ENCODE measurements at regions not wholly inside any gene's neighbourhood (a gene's known extent, or its start where the extent isn't known, plus 50 kb on each side); places are given as distances from the start of the nearest gene placed in this dataset.

DNA sequence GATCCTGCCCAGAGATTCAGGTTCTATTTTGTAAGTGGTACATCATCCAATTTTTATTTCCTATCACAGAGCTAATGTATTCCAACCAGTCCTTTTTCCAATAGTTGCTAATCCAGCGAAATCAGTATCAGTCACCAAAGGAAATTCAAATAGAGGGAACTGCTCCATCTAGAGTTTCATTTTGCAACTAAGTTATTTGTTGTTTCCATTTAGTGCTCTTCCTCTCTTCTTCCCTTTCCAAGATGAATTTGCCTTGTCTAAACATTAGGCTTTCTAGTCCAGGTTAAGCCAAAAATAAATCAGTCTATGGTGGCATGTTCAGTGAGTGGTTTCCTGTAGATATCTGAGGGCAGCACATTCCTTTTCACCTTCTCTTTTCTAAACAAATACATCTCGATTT lies 79.8 kb upstream of the SPATA31D4 start:
- Mint-ChIP-seq H3K27ac (no peak overlapping the region), H3K4me3 (no peak overlapping the region), H3K9me3 (no peaks in the 10 kb centered on the region), H3K36me3 (no peaks in the 10 kb centered on the region), H3K27me3 (no peaks in the 10 kb centered on the region), H3K4me1 (no peaks in the 10 kb centered on the region)
- ATAC-seq = no peak

- no peak overlapping the region for H3K27ac Mint-ChIP-seq
- no peaks in the 10 kb centered on the region for H3K27me3 Mint-ChIP-seq
- no peaks in the 10 kb centered on the region for H3K4me1 Mint-ChIP-seq
- H3K9me3 Mint-ChIP-seq = no peaks in the 10 kb centered on the region
- no peak for ATAC-seq
- H3K36me3 Mint-ChIP-seq = no peaks in the 10 kb centered on the region
- no peak overlapping the region for H3K4me3 Mint-ChIP-seq
Observed at GRCh38 chr9:81849631-81850259, 78.5 kb upstream of the SPATA31D4 start.

- Mint-ChIP-seq H3K4me1 (no peaks in the 10 kb centered on the region), H3K27me3 (no peaks in the 10 kb centered on the region), H3K4me3 (no peak overlapping the region), H3K36me3 (no peaks in the 10 kb centered on the region), H3K27ac (no peak overlapping the region), H3K9me3 (no peaks in the 10 kb centered on the region)
- ATAC-seq = no peak
Observed at GRCh38 chr9:81850724-81851123, 77.5 kb upstream of the SPATA31D4 start.

DNA sequence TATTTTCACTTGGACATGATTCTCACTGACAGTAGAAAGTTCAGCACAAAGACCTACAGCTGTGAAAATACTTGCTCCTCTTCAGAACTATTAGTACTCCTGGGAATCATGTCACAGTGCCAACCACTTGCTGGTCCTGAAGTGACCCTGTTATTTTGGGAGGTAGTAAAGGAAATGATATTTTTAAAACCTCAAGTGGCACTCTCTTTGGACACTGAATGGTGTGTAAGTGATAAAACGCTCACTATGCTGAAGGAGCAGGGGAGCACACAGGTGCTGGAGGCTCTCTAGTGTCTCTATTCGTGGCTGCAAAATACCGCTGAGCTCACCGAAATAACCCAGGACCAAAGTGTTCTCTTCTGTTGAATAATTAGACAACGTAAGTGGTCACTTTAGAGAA lies 76.9 kb upstream of the SPATA31D4 start:
- no peaks in the 10 kb centered on the region for H3K4me1 Mint-ChIP-seq
- no peak overlapping the region for H3K27ac Mint-ChIP-seq
- no peaks in the 10 kb centered on the region for H3K27me3 Mint-ChIP-seq
- ATAC-seq = no peak
- H3K9me3 Mint-ChIP-seq = no peaks in the 10 kb centered on the region
- H3K4me3 Mint-ChIP-seq = no peak overlapping the region
- H3K36me3 Mint-ChIP-seq = no peaks in the 10 kb centered on the region

- H3K27ac Mint-ChIP-seq = no peak overlapping the region
- ATAC-seq = peak; percentile 47
Observed at GRCh38 chr9:81852820-81853219, 75.4 kb upstream of the SPATA31D4 start.

GRCh38 chr9:81855538-81855937 lies 72.7 kb upstream of the SPATA31D4 start:
- H3K4me3 Mint-ChIP-seq = no peak overlapping the region

More at GRCh38 chr9:81852820-81853219, 75.4 kb upstream of the SPATA31D4 start:
- no peaks in the 10 kb centered on the region for H3K27me3 Mint-ChIP-seq
- H3K36me3 Mint-ChIP-seq = no peaks in the 10 kb centered on the region
- H3K4me1 Mint-ChIP-seq = no peaks in the 10 kb centered on the region
- H3K4me3 Mint-ChIP-seq = no peak overlapping the region
- H3K9me3 Mint-ChIP-seq = no peaks in the 10 kb centered on the region

GRCh38 chr9:81858657-81859430 lies 69.4 kb upstream of the SPATA31D4 start:
- ATAC-seq = no peak
- H3K9me3 Mint-ChIP-seq = no peaks in the 10 kb centered on the region
- H3K4me3 Mint-ChIP-seq = no peak overlapping the region
- H3K27me3 Mint-ChIP-seq = no peaks in the 10 kb centered on the region
- no peaks in the 10 kb centered on the region for H3K4me1 Mint-ChIP-seq
- H3K27ac Mint-ChIP-seq = no peak overlapping the region
- no peaks in the 10 kb centered on the region for H3K36me3 Mint-ChIP-seq

More at GRCh38 chr9:81855538-81855937, 72.7 kb upstream of the SPATA31D4 start:
- H3K36me3 Mint-ChIP-seq = no peaks in the 10 kb centered on the region
- no peaks in the 10 kb centered on the region for H3K27me3 Mint-ChIP-seq
- no peaks in the 10 kb centered on the region for H3K9me3 Mint-ChIP-seq
- no peaks in the 10 kb centered on the region for H3K4me1 Mint-ChIP-seq
- no peak overlapping the region for H3K27ac Mint-ChIP-seq
- ATAC-seq = no peak

GRCh38 chr9:81860581-81860980 lies 67.6 kb upstream of the SPATA31D4 start:
- H3K4me3 Mint-ChIP-seq = no peak overlapping the region
- no peaks in the 10 kb centered on the region for H3K27me3 Mint-ChIP-seq
- no peak for ATAC-seq
- no peak overlapping the region for H3K27ac Mint-ChIP-seq
- H3K36me3 Mint-ChIP-seq = no peaks in the 10 kb centered on the region
- H3K4me1 Mint-ChIP-seq = no peaks in the 10 kb centered on the region
- H3K9me3 Mint-ChIP-seq = no peaks in the 10 kb centered on the region

DNA sequence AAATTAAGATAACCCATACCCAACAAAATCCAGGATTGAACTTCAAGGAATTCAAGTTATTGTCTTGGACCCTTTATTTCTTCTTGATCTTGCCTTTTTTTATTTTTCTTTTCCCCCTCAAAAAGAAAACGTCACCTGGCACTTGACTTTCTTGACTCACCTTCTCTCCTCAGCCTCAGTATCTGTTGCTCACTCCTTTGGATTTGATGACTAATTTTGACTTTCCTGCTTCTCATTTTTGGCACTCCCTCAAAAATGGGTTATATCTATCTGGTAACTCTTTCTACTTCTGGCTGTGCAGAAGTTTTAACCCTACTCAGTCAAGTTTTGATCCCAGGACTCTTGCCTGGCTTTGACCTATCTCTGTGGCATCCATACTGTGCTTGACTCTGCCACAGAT lies 66.6 kb upstream of the SPATA31D4 start:
- Mint-ChIP-seq H3K4me3 (no peak overlapping the region), H3K27ac (no peak overlapping the region), H3K9me3 (no peaks in the 10 kb centered on the region), H3K36me3 (no peaks in the 10 kb centered on the region), H3K4me1 (no peaks in the 10 kb centered on the region), H3K27me3 (no peaks in the 10 kb centered on the region)
- no peak for ATAC-seq

GRCh38 chr9:81868145-81868544 lies 60.1 kb upstream of the SPATA31D4 start:
- no peak for ATAC-seq
- peaks cover 16% of the 10 kb centered on the region for H3K27me3 Mint-ChIP-seq
- no peaks in the 10 kb centered on the region for H3K36me3 Mint-ChIP-seq
- no peak overlapping the region for H3K4me3 Mint-ChIP-seq
- H3K27ac Mint-ChIP-seq = no peak overlapping the region
- H3K9me3 Mint-ChIP-seq = no peaks in the 10 kb centered on the region
- H3K4me1 Mint-ChIP-seq = peaks cover 5% of the 10 kb centered on the region

GRCh38 chr9:81871695-81872094 lies 56.5 kb upstream of the SPATA31D4 start:
- H3K36me3 Mint-ChIP-seq = no peaks in the 10 kb centered on the region
- no peaks in the 10 kb centered on the region for H3K9me3 Mint-ChIP-seq
- no peak for ATAC-seq
- no peak overlapping the region for H3K27ac Mint-ChIP-seq
- peaks cover 5% of the 10 kb centered on the region for H3K4me1 Mint-ChIP-seq
- no peak overlapping the region for H3K4me3 Mint-ChIP-seq
- peaks cover 16% of the 10 kb centered on the region for H3K27me3 Mint-ChIP-seq

DNA sequence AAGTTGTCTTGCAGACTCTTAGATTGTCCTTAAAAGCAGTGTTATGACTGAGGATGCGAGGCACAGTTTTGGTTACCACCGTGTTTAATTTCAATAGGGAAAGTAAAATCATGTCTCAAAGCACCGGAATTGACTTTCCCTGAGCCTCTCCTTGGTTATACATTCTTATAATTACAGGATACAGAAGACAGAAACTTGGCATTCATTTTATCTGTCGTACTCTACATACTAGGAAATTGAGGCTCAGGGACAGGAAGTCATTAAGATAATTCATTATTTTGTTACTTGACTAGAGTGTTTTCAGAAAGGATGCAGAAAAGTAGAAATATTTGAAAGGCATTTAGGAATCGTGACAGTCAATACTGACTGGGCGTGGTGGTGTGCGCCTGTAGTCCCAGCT lies 54.0 kb upstream of the SPATA31D4 start:
- no peak overlapping the region for H3K27ac Mint-ChIP-seq
- H3K4me1 Mint-ChIP-seq = peaks cover 5% of the 10 kb centered on the region
- ATAC-seq = no peak
- H3K4me3 Mint-ChIP-seq = no peak overlapping the region
- H3K27me3 Mint-ChIP-seq = no peaks in the 10 kb centered on the region
- no peaks in the 10 kb centered on the region for H3K9me3 Mint-ChIP-seq
- H3K36me3 Mint-ChIP-seq = no peaks in the 10 kb centered on the region

- ATAC-seq = no peak
- no peak overlapping the region for H3K4me3 Mint-ChIP-seq
- H3K27me3 Mint-ChIP-seq = no peaks in the 10 kb centered on the region
- no peaks in the 10 kb centered on the region for H3K36me3 Mint-ChIP-seq
- peaks cover 5% of the 10 kb centered on the region for H3K4me1 Mint-ChIP-seq
- H3K27ac Mint-ChIP-seq = no peak overlapping the region
- H3K9me3 Mint-ChIP-seq = no peaks in the 10 kb centered on the region
Observed at GRCh38 chr9:81874931-81875330, 53.3 kb upstream of the SPATA31D4 start.

DNA sequence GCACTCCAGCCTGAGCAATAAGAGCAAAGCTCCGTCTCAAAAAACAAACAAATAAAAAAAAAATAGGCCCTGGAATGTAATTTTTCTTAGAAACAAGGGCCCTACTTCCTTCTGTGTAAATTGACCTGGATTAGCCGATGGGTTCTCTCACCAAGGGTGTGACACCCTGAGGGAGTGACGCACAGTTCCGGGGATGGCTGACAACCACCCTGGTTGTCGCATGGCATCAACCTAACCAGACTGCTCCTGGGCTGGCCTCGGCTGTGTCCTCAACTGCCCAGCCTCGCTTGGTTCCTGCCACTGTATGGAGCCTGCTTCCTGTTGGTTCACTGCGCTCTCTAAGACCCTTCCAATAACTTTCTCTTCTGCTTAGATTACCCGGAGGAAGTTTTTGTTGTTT lies 51.2 kb upstream of the SPATA31D4 start:
- Mint-ChIP-seq H3K4me3 (no peak overlapping the region), H3K4me1 (no peaks in the 10 kb centered on the region), H3K9me3 (no peaks in the 10 kb centered on the region), H3K36me3 (no peaks in the 10 kb centered on the region), H3K27me3 (no peaks in the 10 kb centered on the region), H3K27ac (no peak overlapping the region)
- ATAC-seq = no peak
